ENCODE measurements at regions not wholly inside any gene's neighbourhood (a gene's known extent, or its start where the extent isn't known, plus 50 kb on each side); places are given as distances from the start of the nearest gene placed in this dataset.
A peak's percentile ranks its signal among the peaks of the same experiment; 100 is the strongest.

DNA sequence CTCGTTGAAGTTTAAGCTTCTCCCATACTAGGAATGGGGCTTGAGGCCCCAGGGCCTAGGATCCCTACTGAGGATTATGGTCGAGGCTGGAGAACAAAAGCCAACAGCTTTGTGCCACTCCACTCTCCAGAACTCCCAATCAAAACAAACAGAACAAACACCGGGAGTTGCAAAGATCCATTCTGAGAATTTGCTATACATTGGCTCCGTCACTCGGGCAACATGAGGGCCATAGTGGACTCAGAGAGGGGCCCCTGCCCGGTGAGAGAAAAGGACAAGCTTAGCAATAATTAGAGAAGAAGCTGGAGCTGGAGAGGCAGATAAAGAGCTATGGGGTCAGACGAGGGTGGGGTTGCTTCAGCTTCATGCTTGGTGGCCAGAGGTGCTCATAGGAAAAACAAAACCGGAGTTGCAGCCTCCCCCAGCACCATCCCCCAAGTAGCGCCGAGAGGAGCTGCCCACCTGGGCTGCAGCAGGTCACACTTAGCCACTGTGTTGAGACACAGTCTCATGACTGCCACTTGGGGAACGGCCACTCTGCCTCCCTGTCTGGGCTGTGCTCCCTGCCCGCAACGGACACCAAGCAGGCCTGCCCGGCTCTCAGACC is 142.3 kb upstream of the HAAO start:
- Histone ChIP-seq H3K27ac (ENCODE audit: insufficient read depth, low read depth, low read length) (no peak overlapping the region), H3K79me2 (ENCODE audit: control insufficient read depth, insufficient read depth, low read length) (no peaks in the 10 kb centered on the region), H3K4me1 (ENCODE audit: control insufficient read depth, extremely low read depth, insufficient read depth, low read length) (peaks cover 10% of the 10 kb centered on the region), H3K9ac (replicated peaks; ENCODE audit: extremely low read depth, insufficient read depth, low read length) (no peak overlapping the region), H4K20me1 (replicated peaks; ENCODE audit: control insufficient read depth, extremely low read depth, insufficient read depth, low read length) (no peaks in the 10 kb centered on the region), H3K4me3 (replicated peaks in 1 of 3; ENCODE audit: insufficient read depth in 1 of 3, low read depth in 1 of 3, low read length in 3 of 3) (no peak overlapping the region), H3K27me3 (ENCODE audit: control insufficient read depth in 2 of 2, insufficient read depth in 2 of 2, low read length in 2 of 2) (no peaks in the 10 kb centered on the region), H3K9me3 (replicated peaks; ENCODE audit: control insufficient read depth, insufficient read depth, low read length) (no peaks in the 10 kb centered on the region), H3K9me1 (replicated peaks; ENCODE audit: control insufficient read depth, extremely low read depth, insufficient read depth, low read length) (no peaks in the 10 kb centered on the region), H3K4me2 (ENCODE audit: insufficient read depth, low read length) (no peak overlapping the region), H2AFZ (ENCODE audit: low read depth, low read length) (no peak overlapping the region), H3K36me3 (ENCODE audit: control insufficient read depth in 2 of 2, extremely low read depth in 1 of 2, insufficient read depth in 2 of 2, low read length in 2 of 2) (no peaks in the 10 kb centered on the region)
- TF ChIP-seq EZH2 (IDR thresholded peaks at IDR 0.05; ENCODE audit: borderline replicate concordance, low read depth, low read length, severe bottlenecking) (no peak), POLR2AphosphoS5 (IDR thresholded peaks at IDR 0.05; ENCODE audit: insufficient read depth, low read depth, low read length) (no peak), GATA2 (IDR thresholded peaks at IDR 0.05; ENCODE audit: insufficient read depth, insufficient read length, low read depth, low read length) (no peak), JUN (IDR thresholded peaks at IDR 0.05; ENCODE audit: borderline replicate concordance, insufficient read depth, insufficient read length, low read depth) (no peak)
- no peak for FAIRE-seq
- intact Hi-C loops (cut with micrococcal nuclease) (no loop called here), dilution Hi-C loops (cut with MboI; ENCODE audit: extremely low pct_ligation_motif_present, low sequenced_read_pairs) (no loop called here)
- BruUV-seq (replicated peaks) = no TSS peak
- no peak for DNase-seq (ENCODE audit: low read depth, low spot score)
- ChIA-PET CTCF (no interaction called here), POLR2A (no interaction called here)

DNA sequence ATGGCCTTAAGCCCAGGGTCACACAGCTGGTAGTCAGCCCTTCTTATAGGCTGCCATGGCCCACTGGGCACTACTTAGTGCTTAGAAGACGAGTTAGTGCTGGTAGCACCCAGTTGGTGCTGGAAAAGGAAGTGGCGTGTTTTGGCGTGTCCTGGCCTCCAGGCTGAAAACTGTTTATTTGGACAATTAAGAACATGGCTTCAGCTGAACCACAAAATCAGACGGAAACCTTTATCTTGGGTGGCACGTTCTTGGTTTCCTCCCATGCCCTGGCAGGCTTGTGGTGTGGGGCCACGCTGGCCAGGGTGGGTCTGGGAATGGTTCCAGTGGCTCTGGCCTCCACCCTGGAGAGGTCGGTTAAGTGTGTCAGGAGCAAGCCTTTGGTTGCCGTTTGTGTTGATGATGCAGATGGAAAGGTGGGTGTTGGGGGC is 141.5 kb upstream of the HAAO start:
- H3K4me2 ChIP-seq (ENCODE audit: insufficient read depth, low read length) = no peak overlapping the region
- ChIA-PET CTCF (interaction anchor here (1.2 to 1.6 kb wide), 2 partner anchors 9 to 74 kb away, joined by 3 to 6 read pairs; no protein-coding TSS in a partner anchor), POLR2A (no interaction called here)
- BruUV-seq (replicated peaks) = no TSS peak
- no peak overlapping the region for H3K4me3 ChIP-seq (replicated peaks in 1 of 3; ENCODE audit: insufficient read depth in 1 of 3, low read depth in 1 of 3, low read length in 3 of 3)
- no peak overlapping the region for H3K9ac ChIP-seq (replicated peaks; ENCODE audit: extremely low read depth, insufficient read depth, low read length)
- no peak for DNase-seq (ENCODE audit: low read depth, low spot score)
- H4K20me1 ChIP-seq (replicated peaks; ENCODE audit: control insufficient read depth, extremely low read depth, insufficient read depth, low read length) = no peaks in the 10 kb centered on the region
- H3K27ac ChIP-seq (ENCODE audit: insufficient read depth, low read depth, low read length) = no peak overlapping the region
- dilution Hi-C loops (cut with MboI; ENCODE audit: extremely low pct_ligation_motif_present, low sequenced_read_pairs) = no loop called here
- no peak for TF ChIP-seq EZH2 (IDR thresholded peaks at IDR 0.05; ENCODE audit: borderline replicate concordance, low read depth, low read length, severe bottlenecking)
- no peak for TF ChIP-seq FOS (IDR thresholded peaks at IDR 0.05; ENCODE audit: borderline replicate concordance, insufficient read depth, low read length)
- TF ChIP-seq JUN (IDR thresholded peaks at IDR 0.05; ENCODE audit: borderline replicate concordance, insufficient read depth, insufficient read length, low read depth) = no peak
- no peak for TF ChIP-seq POLR2AphosphoS5 (IDR thresholded peaks at IDR 0.05; ENCODE audit: insufficient read depth, low read depth, low read length)
- TF ChIP-seq MYC (IDR thresholded peaks at IDR 0.05; ENCODE audit: low read depth, low read length) = no peak
- TF ChIP-seq GATA2 (IDR thresholded peaks at IDR 0.05; ENCODE audit: insufficient read depth, insufficient read length, low read depth, low read length) = no peak
- TF ChIP-seq, protein P1, sequence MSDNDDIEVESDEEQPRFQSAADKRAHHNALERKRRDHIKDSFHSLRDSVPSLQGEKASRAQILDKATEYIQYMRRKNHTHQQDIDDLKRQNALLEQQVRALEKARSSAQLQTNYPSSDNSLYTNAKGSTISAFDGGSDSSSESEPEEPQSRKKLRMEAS (IDR thresholded peaks at IDR 0.05; ENCODE audit: insufficient read depth, insufficient read length) = no peak
- TF ChIP-seq, protein P2, sequence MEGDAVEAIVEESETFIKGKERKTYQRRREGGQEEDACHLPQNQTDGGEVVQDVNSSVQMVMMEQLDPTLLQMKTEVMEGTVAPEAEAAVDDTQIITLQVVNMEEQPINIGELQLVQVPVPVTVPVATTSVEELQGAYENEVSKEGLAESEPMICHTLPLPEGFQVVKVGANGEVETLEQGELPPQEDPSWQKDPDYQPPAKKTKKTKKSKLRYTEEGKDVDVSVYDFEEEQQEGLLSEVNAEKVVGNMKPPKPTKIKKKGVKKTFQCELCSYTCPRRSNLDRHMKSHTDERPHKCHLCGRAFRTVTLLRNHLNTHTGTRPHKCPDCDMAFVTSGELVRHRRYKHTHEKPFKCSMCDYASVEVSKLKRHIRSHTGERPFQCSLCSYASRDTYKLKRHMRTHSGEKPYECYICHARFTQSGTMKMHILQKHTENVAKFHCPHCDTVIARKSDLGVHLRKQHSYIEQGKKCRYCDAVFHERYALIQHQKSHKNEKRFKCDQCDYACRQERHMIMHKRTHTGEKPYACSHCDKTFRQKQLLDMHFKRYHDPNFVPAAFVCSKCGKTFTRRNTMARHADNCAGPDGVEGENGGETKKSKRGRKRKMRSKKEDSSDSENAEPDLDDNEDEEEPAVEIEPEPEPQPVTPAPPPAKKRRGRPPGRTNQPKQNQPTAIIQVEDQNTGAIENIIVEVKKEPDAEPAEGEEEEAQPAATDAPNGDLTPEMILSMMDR (IDR thresholded peaks at IDR 0.05; ENCODE audit: extremely low read depth in 1 of 2, insufficient read depth in 1 of 2, low read depth in 1 of 2, low read length in 2 of 2) = no peak
- no peak for TF ChIP-seq POLR2A (IDR thresholded peaks at IDR 0.05; ENCODE audit: low read depth, low read length)
- peak; percentile 44 for FAIRE-seq
- peaks cover 13% of the 10 kb centered on the region for H3K4me1 ChIP-seq (ENCODE audit: control insufficient read depth, extremely low read depth, insufficient read depth, low read length)
- H3K9me3 ChIP-seq (replicated peaks; ENCODE audit: control insufficient read depth, insufficient read depth, low read length) = no peaks in the 10 kb centered on the region
- no peaks in the 10 kb centered on the region for H3K36me3 ChIP-seq (ENCODE audit: control insufficient read depth in 2 of 2, extremely low read depth in 1 of 2, insufficient read depth in 2 of 2, low read length in 2 of 2)
- no peaks in the 10 kb centered on the region for H3K79me2 ChIP-seq (ENCODE audit: control insufficient read depth, insufficient read depth, low read length)
- H3K9me1 ChIP-seq (replicated peaks; ENCODE audit: control insufficient read depth, extremely low read depth, insufficient read depth, low read length) = no peaks in the 10 kb centered on the region
- peak overlapping the region; percentile 3 for H2AFZ ChIP-seq (ENCODE audit: low read depth, low read length)
- H3K27me3 ChIP-seq (ENCODE audit: control insufficient read depth in 2 of 2, insufficient read depth in 2 of 2, low read length in 2 of 2) = no peaks in the 10 kb centered on the region
- intact Hi-C loops (cut with micrococcal nuclease) = no loop called here

Measured in endothelial cell of umbilical vein (primary cell).